Osteoblast (primary cell): ENCODE measurements at regions not wholly inside any gene's neighbourhood (a gene's known extent, or its start where the extent isn't known, plus 50 kb on each side); places are given as distances from the start of the nearest gene placed in this dataset.

ENCODE experiments used
- DNase-seq: peaks from one replicate; pipeline ENCODE4 v3.0.0; 2011; ENCODE audit warnings: low spot score, mixed read lengths; ENCODE audit not compliant: insufficient read length; ENCODE audit errors: missing footprints
- H2AFZ ChIP-seq: 2 replicates; pipeline ENCODE4 v1.6.0; 2011; ENCODE audit warnings: mild to moderate bottlenecking, low read length
- H3K27ac ChIP-seq: 2 replicates; pipeline ENCODE4 v1.5.1; 2011; ENCODE audit warnings: mild to moderate bottlenecking, low read depth, low read length, moderate library complexity
- H3K27me3 ChIP-seq: 2 replicates; pipeline ENCODE4 v1.6.0; 2012; ENCODE audit warnings: mild to moderate bottlenecking, control low read depth, inconsistent platforms, low read length, moderate library complexity; ENCODE audit not compliant: insufficient read depth
- H3K36me3 ChIP-seq: 2 replicates; pipeline ENCODE4 v1.5.1; 2011; ENCODE audit warnings: mild to moderate bottlenecking, low read length, control low read depth, moderate library complexity; ENCODE audit not compliant: insufficient read depth
- H3K4me1 ChIP-seq: 2 replicates; pipeline ENCODE4 v1.5.1; 2011; ENCODE audit warnings: mild to moderate bottlenecking, low read length, control low read depth, moderate library complexity; ENCODE audit not compliant: insufficient read depth
- H3K4me2 ChIP-seq: 2 replicates; pipeline ENCODE4 v1.6.0; 2011; ENCODE audit warnings: mild to moderate bottlenecking, low read length; ENCODE audit not compliant: insufficient read depth
- H3K4me3 ChIP-seq: fragments of 200-600 bp; sonication (generic); 3 replicates; pipeline ENCODE4 v1.5.1; 2012; ENCODE audit warnings: mild to moderate bottlenecking, low read length, inconsistent platforms; ENCODE audit not compliant: insufficient read depth
- H3K79me2 ChIP-seq: 2 replicates; pipeline ENCODE4 v1.6.0; 2012; ENCODE audit warnings: mild to moderate bottlenecking, low read length, control low read depth, inconsistent platforms; ENCODE audit not compliant: insufficient read depth
- H3K9me3 ChIP-seq: 2 replicates; pipeline ENCODE4 v1.5.1; 2011; ENCODE audit warnings: low read depth, low read length, control low read depth
- H4K20me1 ChIP-seq: 2 replicates; pipeline ENCODE4 v1.6.0; 2012; ENCODE audit warnings: mild to moderate bottlenecking, low read length, control low read depth; ENCODE audit not compliant: insufficient read depth
- TF ChIP-seq, protein P1 (sequence below): IDR thresholded peaks from 2 replicates; pipeline ENCODE4 v1.5.1; 2011; ENCODE audit warnings: mild to moderate bottlenecking, low read depth, low read length, moderate library complexity; ENCODE audit errors: extremely low read depth

DNA sequence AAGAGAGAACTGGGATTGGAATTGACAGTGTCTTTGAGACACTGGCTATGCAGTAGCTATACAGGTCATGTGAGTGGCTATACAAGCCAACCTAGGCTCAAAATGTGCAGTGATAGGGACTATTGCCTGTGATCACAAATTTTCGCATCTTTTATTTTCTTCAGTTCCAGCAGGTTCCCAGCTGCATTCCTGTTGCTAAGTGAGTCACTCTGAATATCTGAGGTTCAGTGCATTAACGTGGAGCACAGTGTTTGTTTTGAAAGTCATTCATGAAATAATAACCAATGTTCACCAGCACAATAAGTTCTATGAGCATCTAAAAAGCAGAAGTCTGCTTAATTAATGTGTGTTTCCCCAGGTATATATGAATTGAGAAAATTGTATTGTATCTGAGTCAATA is 1236.0 kb upstream of the CELF2 start:
- no peaks in the 10 kb centered on the region for H3K9me3 ChIP-seq
- no peak overlapping the region for H2AFZ ChIP-seq
- H4K20me1 ChIP-seq: no peaks in the 10 kb centered on the region
- H3K36me3 ChIP-seq: no peaks in the 10 kb centered on the region
- no peak overlapping the region for H3K27ac ChIP-seq
- H3K79me2 ChIP-seq: no peaks in the 10 kb centered on the region
- no peak overlapping the region for H3K4me2 ChIP-seq
- TF ChIP-seq, protein P1, sequence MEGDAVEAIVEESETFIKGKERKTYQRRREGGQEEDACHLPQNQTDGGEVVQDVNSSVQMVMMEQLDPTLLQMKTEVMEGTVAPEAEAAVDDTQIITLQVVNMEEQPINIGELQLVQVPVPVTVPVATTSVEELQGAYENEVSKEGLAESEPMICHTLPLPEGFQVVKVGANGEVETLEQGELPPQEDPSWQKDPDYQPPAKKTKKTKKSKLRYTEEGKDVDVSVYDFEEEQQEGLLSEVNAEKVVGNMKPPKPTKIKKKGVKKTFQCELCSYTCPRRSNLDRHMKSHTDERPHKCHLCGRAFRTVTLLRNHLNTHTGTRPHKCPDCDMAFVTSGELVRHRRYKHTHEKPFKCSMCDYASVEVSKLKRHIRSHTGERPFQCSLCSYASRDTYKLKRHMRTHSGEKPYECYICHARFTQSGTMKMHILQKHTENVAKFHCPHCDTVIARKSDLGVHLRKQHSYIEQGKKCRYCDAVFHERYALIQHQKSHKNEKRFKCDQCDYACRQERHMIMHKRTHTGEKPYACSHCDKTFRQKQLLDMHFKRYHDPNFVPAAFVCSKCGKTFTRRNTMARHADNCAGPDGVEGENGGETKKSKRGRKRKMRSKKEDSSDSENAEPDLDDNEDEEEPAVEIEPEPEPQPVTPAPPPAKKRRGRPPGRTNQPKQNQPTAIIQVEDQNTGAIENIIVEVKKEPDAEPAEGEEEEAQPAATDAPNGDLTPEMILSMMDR: no peak
- no peak overlapping the region for H3K4me3 ChIP-seq
- peaks cover 2% of the 10 kb centered on the region for H3K4me1 ChIP-seq
- no peaks in the 10 kb centered on the region for H3K27me3 ChIP-seq
- DNase-seq: no peak

DNA sequence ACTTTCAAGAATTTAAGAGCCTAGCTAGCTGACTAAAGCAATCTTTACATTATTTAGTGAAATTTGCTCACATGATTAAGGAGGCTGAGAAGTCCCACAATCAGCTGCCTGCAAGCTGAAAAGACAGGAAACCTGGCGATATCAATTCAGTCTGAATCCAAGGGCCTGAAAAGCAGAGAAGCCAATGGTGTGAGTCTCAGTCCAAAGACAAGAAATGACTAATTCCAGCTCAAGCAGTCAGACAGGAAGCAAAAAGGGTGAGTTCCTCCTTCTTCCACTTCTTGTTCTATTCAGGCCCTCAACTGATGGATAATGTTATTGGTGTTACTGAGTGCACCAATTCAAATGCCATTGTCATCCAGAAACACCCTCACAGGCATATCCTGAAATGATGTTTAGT is 1231.6 kb upstream of the CELF2 start:
- no peaks in the 10 kb centered on the region for H3K79me2 ChIP-seq
- H3K4me3 ChIP-seq: no peak overlapping the region
- no peaks in the 10 kb centered on the region for H4K20me1 ChIP-seq
- TF ChIP-seq, protein P1: no peak
- peak; percentile 22 for DNase-seq
- no peaks in the 10 kb centered on the region for H3K27me3 ChIP-seq
- H3K4me1 ChIP-seq: peaks cover 3% of the 10 kb centered on the region
- H3K9me3 ChIP-seq: no peaks in the 10 kb centered on the region
- peak overlapping the region; percentile 38 for H3K27ac ChIP-seq
- peak overlapping the region; percentile 51 for H3K4me2 ChIP-seq
- no peaks in the 10 kb centered on the region for H3K36me3 ChIP-seq
- peak overlapping the region; percentile 13 for H2AFZ ChIP-seq

DNA sequence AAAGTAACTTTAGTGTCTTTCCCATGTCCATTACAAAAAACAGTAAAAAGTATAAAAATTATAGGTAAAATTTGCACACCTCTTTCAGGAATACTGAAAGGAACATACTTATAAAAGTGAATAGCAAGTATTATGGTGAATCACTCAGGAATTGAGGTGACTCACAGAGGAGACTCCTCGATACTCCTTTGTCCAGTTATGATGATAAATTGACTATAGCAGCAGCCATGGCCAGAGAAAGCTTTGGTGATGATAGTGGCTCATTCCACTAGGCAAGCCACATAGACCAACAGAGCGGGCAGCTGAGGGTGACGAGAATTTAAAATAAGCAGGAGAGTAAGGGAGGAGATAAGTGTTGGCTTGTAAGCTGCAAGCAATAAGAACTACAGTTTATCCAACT is 1231.1 kb upstream of the CELF2 start:
- Histone ChIP-seq H2AFZ (peak overlapping the region; percentile 66), H3K27ac (peak overlapping the region; percentile 38), H4K20me1 (no peaks in the 10 kb centered on the region), H3K79me2 (no peaks in the 10 kb centered on the region), H3K36me3 (no peaks in the 10 kb centered on the region), H3K4me1 (peaks cover 3% of the 10 kb centered on the region), H3K27me3 (no peaks in the 10 kb centered on the region), H3K9me3 (no peaks in the 10 kb centered on the region), H3K4me3 (no peak overlapping the region), H3K4me2 (peak overlapping the region; percentile 51)
- TF ChIP-seq, protein P1: no peak
- peak; percentile 46 for DNase-seq

- Histone ChIP-seq H3K9me3 (no peaks in the 10 kb centered on the region), H3K4me3 (no peak overlapping the region), H3K27me3 (no peaks in the 10 kb centered on the region), H3K4me1 (peaks cover 3% of the 10 kb centered on the region), H3K4me2 (no peak overlapping the region), H3K79me2 (no peaks in the 10 kb centered on the region), H4K20me1 (no peaks in the 10 kb centered on the region), H2AFZ (no peak overlapping the region), H3K36me3 (no peaks in the 10 kb centered on the region), H3K27ac (no peak overlapping the region)
- TF ChIP-seq, protein P1: no peak
- no peak for DNase-seq
Observed at GRCh38 chr10:9789996-9790395, 1227.7 kb upstream of the CELF2 start.
